Fibroblast of peridontal ligament (primary cell): ENCODE measurements at regions not wholly inside any gene's neighbourhood (a gene's known extent, or its start where the extent isn't known, plus 50 kb on each side); places are given as distances from the start of the nearest gene placed in this dataset.

Source experiments
- DNase-seq: peaks from one replicate; pipeline ENCODE4 v3.0.0-alpha.2; 2010; ENCODE audit errors: extremely low read depth

DNA sequence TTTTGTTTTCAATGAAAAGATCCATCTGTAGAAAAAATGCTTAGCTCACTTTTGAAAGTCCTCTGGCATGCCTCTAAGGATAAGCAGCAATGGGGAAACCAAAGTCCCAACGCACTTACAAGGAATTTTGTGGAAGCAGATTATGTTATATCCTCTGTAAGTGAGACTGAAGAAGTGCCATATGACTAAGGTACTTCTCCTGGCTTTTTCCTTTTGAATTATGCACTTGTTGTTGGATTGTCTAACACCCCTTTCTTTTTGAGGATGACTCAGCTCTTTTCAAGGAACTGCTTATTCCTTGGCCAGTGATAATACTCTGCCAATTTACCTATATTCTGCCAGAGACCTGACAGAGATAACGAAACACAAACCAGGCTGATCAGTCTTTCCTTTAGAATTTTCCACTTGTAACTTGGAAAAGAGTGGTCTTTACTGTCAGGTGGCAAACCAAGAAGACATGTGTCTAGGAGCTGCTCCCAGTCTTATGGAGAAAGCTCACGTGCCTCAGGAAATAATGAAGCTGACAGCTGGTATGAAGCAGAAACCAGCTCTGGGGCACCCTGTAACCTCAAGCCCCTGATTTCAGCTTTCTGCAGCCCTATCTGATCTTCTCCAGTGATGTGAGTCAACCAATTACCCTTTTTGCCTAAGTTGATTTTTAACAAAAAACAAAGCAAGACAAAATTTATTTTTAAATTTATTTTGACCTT is 290.8 kb upstream of the FBXL7 start:
- DNase-seq = no peak

DNA sequence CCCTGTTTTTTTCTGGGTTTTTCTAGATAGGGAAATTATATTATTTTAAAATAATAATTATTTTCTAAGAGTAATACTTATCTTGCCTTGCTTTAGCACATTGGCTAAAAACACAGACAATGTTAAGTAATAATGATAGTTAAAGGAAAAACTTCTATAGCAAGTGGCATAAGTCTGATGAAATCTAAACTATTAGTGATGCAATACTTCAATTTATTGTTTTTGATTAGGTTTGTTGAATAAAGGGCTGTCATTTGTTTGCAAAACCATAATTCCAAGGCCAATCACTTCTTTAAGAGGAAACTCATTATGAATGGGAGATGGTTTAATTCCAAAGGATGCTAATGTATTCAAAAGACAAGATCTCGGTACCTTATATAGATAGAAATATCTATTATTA is 293.8 kb upstream of the FBXL7 start:
- no peak for DNase-seq

GRCh38 chr5:15203376-15203775 is 296.6 kb upstream of the FBXL7 start:
- DNase-seq = no peak

GRCh38 chr5:15191012-15191411 is 309.0 kb upstream of the FBXL7 start:
- no peak for DNase-seq

DNA sequence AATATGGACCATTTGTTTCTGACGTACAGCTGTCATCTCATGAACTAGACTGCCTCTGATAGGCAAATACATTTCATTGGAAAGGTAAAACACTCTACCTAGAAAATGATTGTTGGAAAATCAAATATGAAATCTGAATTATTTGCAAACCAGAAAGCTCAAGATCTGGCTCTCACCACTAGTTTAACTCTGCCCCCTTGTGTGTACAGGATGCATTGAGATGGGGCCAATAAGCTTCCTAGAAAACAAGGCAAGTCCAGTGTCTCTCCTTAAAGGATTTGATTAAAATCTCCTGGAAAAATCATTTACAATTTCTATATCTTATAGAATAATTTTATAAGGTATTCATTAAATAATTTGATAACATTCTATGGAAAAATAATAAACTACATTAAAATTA is 311.9 kb upstream of the ANKH start:
- DNase-seq = no peak

- no peak for DNase-seq
These were observed 298.6 kb upstream of the ANKH start for GRCh38 chr5:15170173-15170572.

GRCh38 chr5:15168358-15168757 is 296.8 kb upstream of the ANKH start:
- no peak for DNase-seq

GRCh38 chr5:15160091-15160490 is 288.5 kb upstream of the ANKH start:
- DNase-seq = no peak

- no peak for DNase-seq
These were observed 288.0 kb upstream of the ANKH start for GRCh38 chr5:15159606-15160005.

- peak; percentile 18 for DNase-seq
These were observed 270.9 kb upstream of the ANKH start for GRCh38 chr5:15142458-15142857.

DNA sequence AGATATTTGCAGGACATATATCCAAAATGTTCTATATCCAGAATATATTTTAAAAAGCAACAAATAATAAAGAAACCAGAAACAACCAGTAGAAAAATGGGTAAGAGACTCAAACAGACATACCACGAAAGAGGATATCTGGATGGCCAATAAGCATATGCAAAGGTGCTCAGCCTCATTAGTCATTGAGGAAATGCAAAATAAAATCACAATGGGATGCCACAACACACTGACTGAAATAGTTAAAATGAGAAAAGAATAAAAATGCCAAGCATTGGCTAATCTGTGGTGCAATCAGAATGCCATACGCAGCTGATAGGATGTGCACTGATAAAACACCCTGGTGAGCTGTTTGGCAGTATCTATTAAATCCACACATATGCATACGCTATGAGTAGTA is 265.8 kb upstream of the ANKH start:
- no peak for DNase-seq

DNA sequence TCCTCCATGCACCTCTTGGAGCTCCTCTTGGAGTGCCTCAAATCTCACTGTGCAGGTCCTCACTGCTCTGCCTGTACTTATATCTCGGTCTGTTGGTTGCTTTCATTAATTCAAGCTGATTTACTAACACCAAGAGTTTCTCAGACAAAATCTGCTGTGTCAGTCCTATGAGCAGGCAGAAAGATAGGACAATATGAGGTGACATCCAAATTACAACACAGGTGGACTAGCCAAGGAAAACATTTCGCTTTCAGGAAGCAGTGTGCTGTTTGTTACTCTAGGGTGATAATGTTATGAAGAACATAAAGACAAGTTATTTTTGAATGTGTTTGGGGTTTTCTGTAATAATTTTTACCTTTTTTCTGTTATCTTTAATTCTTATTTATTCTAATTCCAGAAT is 264.1 kb upstream of the ANKH start:
- DNase-seq = no peak

DNA sequence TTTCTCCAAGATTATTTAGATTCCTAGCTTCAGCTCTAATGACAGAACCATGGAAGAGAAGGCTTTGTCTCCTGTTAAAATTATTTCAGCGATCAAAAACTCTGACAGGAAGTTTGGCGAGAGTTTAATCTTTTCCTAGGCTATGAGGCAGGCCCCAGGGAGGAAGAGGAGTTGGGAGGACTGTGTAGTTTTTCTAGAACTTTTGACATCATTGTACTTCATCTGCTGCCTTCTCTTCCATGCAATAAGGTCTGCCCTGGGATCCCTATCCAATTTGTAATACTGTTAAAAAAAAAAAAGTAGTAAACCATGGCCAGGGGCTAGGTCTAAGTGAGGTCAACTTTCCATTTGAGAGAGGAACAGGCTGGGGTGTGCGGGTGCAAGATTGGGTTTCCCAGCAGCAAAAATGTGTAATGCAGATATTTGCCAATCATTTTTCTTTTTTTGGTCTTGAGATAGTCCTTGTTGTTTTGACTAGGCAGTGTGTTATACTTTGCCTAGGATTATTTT is 261.9 kb upstream of the ANKH start:
- no peak for DNase-seq

- DNase-seq = no peak
These were observed 261.3 kb upstream of the ANKH start for GRCh38 chr5:15132816-15133405.

DNA sequence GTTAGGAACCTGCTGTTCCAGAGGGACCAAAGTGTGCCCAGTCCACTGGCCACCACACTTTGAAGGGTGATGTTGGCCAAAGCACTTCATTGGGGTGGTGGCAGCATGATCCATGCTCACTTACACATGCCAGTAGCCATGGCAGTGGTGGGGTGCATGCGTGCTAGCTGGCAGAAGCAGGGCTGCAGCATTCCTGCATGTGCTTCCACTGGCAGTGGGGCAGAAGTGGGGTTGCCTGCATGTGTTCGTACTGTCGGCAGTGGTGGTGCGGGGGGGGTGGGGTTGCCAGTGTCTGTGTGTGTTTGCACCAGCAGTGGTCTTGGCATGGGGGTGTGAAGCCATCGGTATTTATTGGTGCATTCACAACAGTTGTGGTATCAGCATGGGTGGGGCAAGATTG is 260.3 kb upstream of the ANKH start:
- DNase-seq = no peak

DNA sequence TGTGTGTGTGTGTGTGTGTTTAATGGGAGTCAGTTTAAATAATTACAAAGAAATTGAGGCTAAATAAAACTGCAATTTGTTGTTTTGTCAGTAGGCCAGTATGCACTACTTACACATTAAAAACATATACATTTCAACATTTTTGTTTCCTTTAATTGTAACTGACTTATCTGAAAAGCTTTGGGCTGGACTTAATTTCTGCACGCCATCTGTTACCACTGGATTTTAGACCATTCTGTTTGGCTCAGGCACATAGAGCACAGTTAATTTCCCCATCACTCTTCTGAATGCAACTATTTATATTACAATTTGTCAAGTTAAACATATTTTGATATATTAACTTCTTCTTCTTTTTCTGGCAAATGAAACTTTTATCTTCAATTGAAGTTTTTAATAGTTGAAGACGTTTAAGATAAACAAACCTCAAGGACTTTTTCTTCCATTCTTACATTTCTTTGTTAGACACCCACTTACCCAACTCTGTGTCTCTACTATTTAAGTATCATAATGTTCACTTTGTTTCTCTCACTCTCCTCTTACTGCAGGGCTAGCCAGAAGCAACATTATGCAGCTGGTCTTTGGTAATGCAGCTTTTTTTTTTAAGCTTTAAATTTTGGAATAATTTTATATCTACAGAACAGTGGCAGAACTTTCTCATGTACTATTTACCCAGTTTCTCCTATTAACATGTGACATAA is 253.4 kb upstream of the ANKH start:
- no peak for DNase-seq

GRCh38 chr5:15124461-15124860 is 252.9 kb upstream of the ANKH start:
- no peak for DNase-seq

DNA sequence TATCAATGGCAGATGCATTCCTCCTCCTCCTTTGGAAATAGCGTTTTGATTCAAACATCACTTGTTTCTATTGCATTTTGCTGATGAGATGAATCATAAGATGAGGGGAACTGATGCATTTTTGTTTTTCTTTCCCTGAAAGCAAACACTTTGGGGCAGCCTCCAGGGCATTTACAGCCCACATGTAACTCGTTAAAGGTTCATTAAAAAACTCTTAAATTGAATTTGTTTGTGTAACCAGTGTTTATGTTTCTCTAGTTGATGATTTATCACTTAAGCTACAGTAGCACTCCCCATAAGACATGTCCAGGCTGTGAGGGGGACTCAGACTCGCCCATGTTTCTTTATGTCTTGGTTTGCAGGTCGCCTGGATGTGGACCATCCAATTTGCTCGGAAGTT is 246.1 kb upstream of the ANKH start:
- no peak for DNase-seq

DNA sequence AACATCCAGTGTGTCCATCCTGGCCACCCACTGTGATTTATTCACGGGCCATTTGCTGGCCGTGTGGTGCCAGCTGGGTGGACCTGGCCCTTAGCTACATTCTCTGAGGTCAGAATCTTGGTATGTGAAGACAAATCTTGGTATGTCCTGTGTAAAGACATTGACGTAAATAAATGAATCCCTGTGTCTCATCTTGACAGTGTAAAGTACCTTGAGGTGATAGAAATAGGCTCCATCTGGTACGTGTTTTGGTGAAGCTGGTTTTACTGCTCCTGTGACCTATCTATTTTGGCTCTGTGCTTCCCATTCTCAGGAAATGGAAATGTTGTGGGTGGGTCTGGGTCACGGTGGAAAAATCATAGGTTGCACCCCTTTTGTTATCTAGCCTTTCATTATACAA is 245.4 kb upstream of the ANKH start:
- DNase-seq = no peak

GRCh38 chr5:15106530-15107283 is 235.1 kb upstream of the ANKH start:
- DNase-seq = no peak

- DNase-seq = peak; percentile 60
These were observed 234.3 kb upstream of the ANKH start for GRCh38 chr5:15105799-15106393.

GRCh38 chr5:15103864-15104263 is 232.3 kb upstream of the ANKH start:
- DNase-seq = no peak
